NCI-H345 treated with DMSO at 0.1 percent for 48 hours (cell line): ENCODE measurements at regions not wholly inside any gene's neighbourhood (a gene's known extent, or its start where the extent isn't known, plus 50 kb on each side); places are given as distances from the start of the nearest gene placed in this dataset.
"Not testable (repeated sequence)": the region's sequence is repeated elsewhere in the genome, so short reads cannot be mapped to it uniquely, and the experiment has no call there.

Experiments
- DNase-seq: peaks from one replicate; lab custom pipeline; 2025; ENCODE audit not compliant: unreplicated experiment; lab: John Stamatoyannopoulos, UW

GRCh38 chr6:167707686-167708500 is 118.8 kb upstream of the AFDN start:
- no peak for DNase-seq

GRCh38 chr6:167708501-167709094 is 118.1 kb upstream of the AFDN start:
- no peak for DNase-seq

GRCh38 chr6:167709196-167709595 is 117.5 kb upstream of the AFDN start:
- DNase-seq = no peak

- DNase-seq = not testable (repeated sequence)
Observed at GRCh38 chr6:167709776-167710336, 116.9 kb upstream of the AFDN start.

GRCh38 chr6:167710363-167710920 is 116.3 kb upstream of the AFDN start:
- DNase-seq = no peak

- no peak for DNase-seq
Observed at GRCh38 chr6:167711211-167711610, 115.5 kb upstream of the AFDN start.

GRCh38 chr6:167711768-167712730 is 114.7 kb upstream of the AFDN start:
- DNase-seq = no peak

- DNase-seq = no peak
Observed at GRCh38 chr6:167712731-167713475, 113.8 kb upstream of the AFDN start.

- no peak for DNase-seq
Observed at GRCh38 chr6:167714152-167714551, 112.6 kb upstream of the AFDN start.

GRCh38 chr6:167717455-167717854 is 109.3 kb upstream of the AFDN start:
- DNase-seq = no peak

GRCh38 chr6:167717867-167718266 is 108.8 kb upstream of the AFDN start:
- no peak for DNase-seq

GRCh38 chr6:167719920-167720319 is 106.8 kb upstream of the AFDN start:
- DNase-seq = no peak

GRCh38 chr6:167720456-167721285 is 106.0 kb upstream of the AFDN start:
- no peak for DNase-seq

GRCh38 chr6:167721291-167721690 is 105.4 kb upstream of the AFDN start:
- DNase-seq = no peak

GRCh38 chr6:167722634-167723309 is 103.9 kb upstream of the AFDN start:
- no peak for DNase-seq

GRCh38 chr6:167726043-167726621 is 100.6 kb upstream of the AFDN start:
- no peak for DNase-seq

GRCh38 chr6:167730441-167730840 is 96.3 kb upstream of the AFDN start:
- DNase-seq = no peak

GRCh38 chr6:167731216-167731615 is 95.5 kb upstream of the AFDN start:
- DNase-seq = no peak
